Gastroesophageal sphincter (tissue), 4 donors: ENCODE measurements at regions not wholly inside any gene's neighbourhood (a gene's known extent, or its start where the extent isn't known, plus 50 kb on each side); places are given as distances from the start of the nearest gene placed in this dataset.

Source experiments
- ATAC-seq: fragments of 150-250 bp; one replicate; pipeline ENCODE4 v1.9.1; 2016; ENCODE audit warnings: mild to moderate bottlenecking, moderate library complexity
- H3K27ac ChIP-seq, 4 donors: fragments of 200-600 bp; sonication (generic) in 3 of 4; 1 replicate in 3 of 4; 2 replicates in 1 of 4; pipeline ENCODE4 v1.5.1; 2016 to 2019
- H3K27me3 ChIP-seq: fragments of 200-600 bp; sonication (generic); one replicate; pipeline ENCODE4 v1.5.1; 2019
- H3K36me3 ChIP-seq, 2 donors: fragments of 200-600 bp; sonication (generic); one replicate each; pipeline ENCODE4 v1.5.1; 2019; ENCODE audit warnings: control low read depth in 1 of 2
- H3K4me1 ChIP-seq, 3 donors: fragments of 200-600 bp; sonication (generic); 1 replicate in 2 of 3; 2 replicates in 1 of 3; pipeline ENCODE4 v1.5.1; 2016 to 2019; ENCODE audit warnings: control low read depth in 2 of 3
- H3K4me3 ChIP-seq, 2 donors: fragments of 200-600 bp; sonication (generic); one replicate each; pipeline ENCODE4 v1.5.1; 2019; ENCODE audit warnings: mild to moderate bottlenecking in 1 of 2, moderate library complexity in 1 of 2
- H3K9me3 ChIP-seq, 3 donors: fragments of 200-600 bp; sonication (generic); one replicate each; pipeline ENCODE4 v1.5.1; 2017 to 2019; ENCODE audit warnings: control low read depth in 2 of 3
- CTCF ChIP-seq, 4 experiments: fragments of 200-600 bp in 2 of 4; fragments of 450-650 bp in 2 of 4; sonication (generic) in 1 of 4; IDR thresholded peaks; one replicate each; pipeline ENCODE4 v1.5.1; 2017 to 2019; ENCODE audit warnings: antibody characterized with exemption in 4 of 4, mild to moderate bottlenecking in 2 of 4, moderate library complexity in 2 of 4
- EP300 ChIP-seq: sonication (generic); formaldehyde crosslinking; IDR thresholded peaks from one replicate; pipeline ENCODE4 v1.6.1; 2017; ENCODE audit warnings: antibody characterized with exemption, mild to moderate bottlenecking
- POLR2A ChIP-seq, 2 donors: fragments of 450-650 bp; IDR thresholded peaks; one replicate each; pipeline ENCODE4 v1.6.1; 2017; ENCODE audit warnings: antibody characterized with exemption in 2 of 2, mild to moderate bottlenecking in 2 of 2, moderate library complexity in 1 of 2
- POLR2AphosphoS5 ChIP-seq: sonication (generic); formaldehyde crosslinking; IDR thresholded peaks from one replicate; pipeline ENCODE4 v1.6.1; 2017; ENCODE audit warnings: antibody characterized with exemption
- WGBS, 2 donors: methylation state at CpG; one replicate each; pipeline ENCODE4 v1.1.5; 2018; ENCODE audit warnings: low coverage in 1 of 2; 5-methylcytosine and 5-hydroxymethylcytosine counted together

DNA sequence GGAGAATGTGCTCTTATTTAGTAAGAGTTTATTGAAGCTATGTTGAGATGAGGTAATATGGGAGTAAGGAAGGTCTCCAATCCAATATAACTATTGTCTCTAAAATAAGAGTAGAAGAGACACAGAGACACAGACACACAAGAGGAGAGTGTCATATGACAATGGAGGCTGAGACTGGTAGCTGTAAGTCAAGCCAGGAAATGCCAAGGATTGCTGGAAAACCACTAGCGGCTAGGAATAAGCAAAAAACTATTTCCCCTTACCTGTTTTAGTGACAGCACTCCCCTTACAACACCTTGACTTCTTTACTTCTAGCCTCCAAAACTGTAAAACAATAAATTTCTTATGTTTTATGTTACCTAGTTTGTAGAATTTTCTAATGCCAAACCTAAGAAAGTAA is 1652.8 kb downstream of the LRRC4C start:
- Histone ChIP-seq H3K4me3 (no peak overlapping the region), H3K4me1 (no peaks in the 10 kb centered on the region), H3K36me3 (no peaks in the 10 kb centered on the region), H3K27me3 (no peaks in the 10 kb centered on the region), H3K9me3 (peaks cover 0 to 9% (median 0%) of the 10 kb centered on the region in 3 donors), H3K27ac (no peak overlapping the region)
- TF ChIP-seq EP300: no peak
- no peak for TF ChIP-seq CTCF (IDR thresholded peaks at IDR 0.05)
- TF ChIP-seq POLR2A (IDR thresholded peaks at IDR 0.05): no peak
- no peak for TF ChIP-seq POLR2AphosphoS5
- WGBS, 2 donors: 71 to 82% methylated on average over 1 of the region's 1 CpG
- no peak for ATAC-seq

DNA sequence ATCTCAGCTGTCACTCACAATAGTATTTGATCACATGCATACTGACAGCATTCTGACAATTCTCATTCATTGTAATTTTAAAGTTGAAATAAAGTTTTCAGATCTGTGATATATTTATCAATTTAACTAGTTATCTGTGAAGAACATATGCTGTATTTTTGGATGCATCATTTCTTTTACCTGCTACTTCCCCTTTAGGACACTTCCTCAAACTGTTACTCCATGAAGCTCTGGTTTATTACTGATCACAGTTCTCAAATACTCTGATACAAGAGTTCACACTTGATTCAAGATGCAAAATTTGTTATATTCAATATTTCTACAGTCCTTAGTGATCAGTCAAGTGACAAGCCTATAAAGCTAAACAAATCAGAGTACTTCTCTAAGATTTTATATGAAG is 1655.2 kb downstream of the LRRC4C start:
- ATAC-seq: no peak

GRCh38 chr11:39786682-39787081 is 1672.8 kb downstream of the LRRC4C start:
- TF ChIP-seq POLR2A (IDR thresholded peaks at IDR 0.05): no peak
- no peak for TF ChIP-seq CTCF (IDR thresholded peaks at IDR 0.05)
- no peak for TF ChIP-seq POLR2AphosphoS5
- TF ChIP-seq EP300: no peak
- no peaks in the 10 kb centered on the region for H3K4me1 ChIP-seq
- H3K36me3 ChIP-seq: no peaks in the 10 kb centered on the region
- WGBS, 2 donors: 90 to 100% methylated on average over 2 of the region's 8 CpGs
- no peaks in the 10 kb centered on the region for H3K27me3 ChIP-seq
- no peak overlapping the region for H3K4me3 ChIP-seq
- ATAC-seq: peak; percentile 28
- H3K27ac ChIP-seq: no peak overlapping the region
- no peaks in the 10 kb centered on the region for H3K9me3 ChIP-seq

More for the DNA sequence above, 1655.2 kb downstream of the LRRC4C start:
- H3K27me3 ChIP-seq: no peaks in the 10 kb centered on the region
- no peaks in the 10 kb centered on the region for H3K4me1 ChIP-seq
- TF ChIP-seq EP300: no peak
- no peak for TF ChIP-seq CTCF (IDR thresholded peaks at IDR 0.05)
- TF ChIP-seq POLR2A (IDR thresholded peaks at IDR 0.05): no peak
- TF ChIP-seq POLR2AphosphoS5: no peak
- H3K27ac ChIP-seq: no peak overlapping the region
- no peaks in the 10 kb centered on the region for H3K36me3 ChIP-seq
- H3K4me3 ChIP-seq: no peak overlapping the region
- H3K9me3 ChIP-seq: no peaks in the 10 kb centered on the region

DNA sequence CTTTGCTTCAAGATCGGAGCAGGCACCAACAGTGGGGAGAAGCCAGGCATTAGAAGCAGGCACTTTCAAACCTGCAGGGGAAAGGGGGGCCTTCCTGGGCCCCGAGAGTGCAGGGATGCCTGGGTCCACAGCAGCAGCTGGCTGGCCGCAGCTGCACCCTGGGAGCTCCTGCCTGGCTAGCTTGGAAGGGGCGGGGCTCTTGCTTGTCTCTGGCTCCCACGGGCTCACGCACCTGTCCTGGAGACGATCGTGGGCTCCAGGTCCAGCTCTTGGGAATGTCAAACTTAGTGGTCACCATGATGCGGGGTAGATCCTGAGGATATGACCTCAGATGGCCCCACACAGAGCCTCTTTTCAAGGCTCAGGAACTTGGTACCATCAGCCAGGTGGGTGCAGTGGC is 1673.2 kb downstream of the LRRC4C start:
- no peaks in the 10 kb centered on the region for H3K36me3 ChIP-seq
- TF ChIP-seq POLR2AphosphoS5: no peak
- no peak for TF ChIP-seq EP300
- no peak for TF ChIP-seq CTCF (IDR thresholded peaks at IDR 0.05)
- TF ChIP-seq POLR2A (IDR thresholded peaks at IDR 0.05): no peak
- no peak overlapping the region for H3K27ac ChIP-seq
- H3K27me3 ChIP-seq: no peaks in the 10 kb centered on the region
- no peaks in the 10 kb centered on the region for H3K4me1 ChIP-seq
- no CpG with 5 or more reads among the region's 9 CpGs for WGBS, 2 donors
- H3K9me3 ChIP-seq: no peaks in the 10 kb centered on the region
- ATAC-seq: peak; percentile 39
- H3K4me3 ChIP-seq: no peak overlapping the region

DNA sequence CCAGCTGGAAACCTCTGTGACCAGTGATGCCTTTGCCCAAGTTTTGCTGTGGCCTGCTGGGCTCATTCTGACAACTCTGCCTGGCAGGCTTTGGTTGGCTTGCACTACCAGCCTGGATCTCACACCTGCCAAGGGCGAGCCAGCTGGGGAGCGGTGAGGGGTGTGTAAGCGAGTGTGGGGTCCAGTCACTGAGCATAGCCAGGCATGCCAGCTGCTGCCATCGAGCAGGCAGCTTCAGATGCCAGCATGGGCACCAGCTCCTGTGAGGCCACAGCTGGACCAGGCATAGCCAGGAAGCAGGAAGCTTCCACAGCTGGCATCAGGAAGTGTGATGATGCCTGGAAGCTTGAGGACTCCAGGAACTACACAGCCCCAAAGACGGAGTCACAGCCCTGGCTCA is 1674.6 kb downstream of the LRRC4C start:
- no CpG with 5 or more reads among the region's 5 CpGs for WGBS, 2 donors
- Histone ChIP-seq H3K36me3 (no peaks in the 10 kb centered on the region), H3K9me3 (no peaks in the 10 kb centered on the region), H3K4me3 (no peak overlapping the region), H3K27me3 (no peaks in the 10 kb centered on the region), H3K4me1 (no peaks in the 10 kb centered on the region), H3K27ac (no peak overlapping the region)
- TF ChIP-seq EP300 (no peak), POLR2A (IDR thresholded peaks at IDR 0.05) (no peak)
- peak; percentile 38 for ATAC-seq
